IMR-90 (cell line): ENCODE measurements at regions not wholly inside any gene's neighbourhood (a gene's known extent, or its start where the extent isn't known, plus 50 kb on each side); places are given as distances from the start of the nearest gene placed in this dataset.

Experiments used
- ATAC-seq: fragments of 200-7000 bp; cut with Tn5 transposase; 2 replicates; pipeline ENCODE4 v1.9.1; 2020; ENCODE audit warnings: low read depth, mild to moderate bottlenecking, moderate library complexity
- BruUV-seq: library from RNA; stranded (reverse); fragments of 400-500 nt; replicated peaks from 2 replicates; lab custom pipeline; 2021; lab: Mats Ljungman, UMichigan
- CTCF ChIA-PET: fragments of 300-600 bp; formaldehyde crosslinking; extraction: SDS; loops from one replicate; lab custom pipeline; 2021; ENCODE audit warnings: antibody characterized with exemption; lab: Yijun Ruan, JAX
- POLR2A ChIA-PET: fragments of 300-600 bp; sonication (Branson Sonifier 250); formaldehyde crosslinking; loops from one replicate; lab custom pipeline; 2022; ENCODE audit warnings: antibody characterized with exemption; ENCODE audit not compliant: unreplicated experiment; lab: Charles Lee
- DNase-seq: peaks from one replicate; pipeline ENCODE4 v3.0.0; 2013
- H2AFZ ChIP-seq: replicated peaks from 2 replicates; pipeline ENCODE3; 2013; ENCODE audit warnings: low read length, mild to moderate bottlenecking; ENCODE audit not compliant: poor library complexity
- H2AK5ac ChIP-seq: 2 replicates; pipeline ENCODE4 v1.6.1; 2013; ENCODE audit warnings: low read depth, low read length, inconsistent platforms
- H2AK9ac ChIP-seq: replicated peaks from 2 replicates; pipeline ENCODE3; 2013; ENCODE audit warnings: mild to moderate bottlenecking, low read depth, low read length, moderate library complexity; ENCODE audit not compliant: poor library complexity
- H2BK120ac ChIP-seq: 2 replicates; pipeline ENCODE4 v1.6.1; 2013; ENCODE audit warnings: low read depth, low read length, inconsistent platforms
- H2BK15ac ChIP-seq: 3 replicates; pipeline ENCODE4 v1.6.1; 2013; ENCODE audit warnings: low read depth, low read length, inconsistent platforms
- H2BK20ac ChIP-seq: 2 replicates; pipeline ENCODE4 v1.6.1; 2013; ENCODE audit warnings: low read depth, mild to moderate bottlenecking, inconsistent platforms, low read length, moderate library complexity
- H2BK5ac ChIP-seq: 2 replicates; pipeline ENCODE4 v1.6.1; 2013; ENCODE audit warnings: mild to moderate bottlenecking, low read depth, low read length, inconsistent platforms; ENCODE audit not compliant: poor library complexity, severe bottlenecking
- H3K14ac ChIP-seq: replicated peaks from 2 replicates; pipeline ENCODE4 v1.6.1; 2013; ENCODE audit warnings: low read depth, low read length, inconsistent platforms
- H3K18ac ChIP-seq: 2 replicates; pipeline ENCODE4 v1.6.1; 2013; ENCODE audit warnings: low read depth, low read length, control low read depth
- H3K23ac ChIP-seq: 2 replicates; pipeline ENCODE4 v1.6.1; 2013; ENCODE audit warnings: low read depth, low read length, inconsistent platforms
- H3K27ac ChIP-seq: 2 replicates; pipeline ENCODE4 v1.5.1; 2013; ENCODE audit warnings: mild to moderate bottlenecking, control low read depth, low read length; ENCODE audit not compliant: insufficient read depth
- H3K27me3 ChIP-seq: 2 replicates; pipeline ENCODE4 v1.6.1; 2013; ENCODE audit warnings: low read length; ENCODE audit not compliant: control insufficient read depth, insufficient read depth
- H3K36me3 ChIP-seq: 2 replicates; pipeline ENCODE4 v1.6.1; 2013; ENCODE audit warnings: low read length, mixed read lengths; ENCODE audit not compliant: control insufficient read depth, insufficient read depth
- H3K4ac ChIP-seq: 2 replicates; pipeline ENCODE4 v1.6.1; 2013; ENCODE audit warnings: low read depth, low read length, inconsistent platforms
- H3K4me1 ChIP-seq: 2 replicates; pipeline ENCODE4 v1.6.1; 2013; ENCODE audit warnings: low read length, mixed read lengths; ENCODE audit not compliant: control insufficient read depth, insufficient read depth
- H3K4me2 ChIP-seq: 2 replicates; pipeline ENCODE4 v1.6.1; 2013; ENCODE audit warnings: low read depth, mild to moderate bottlenecking, control low read depth, low read length, moderate library complexity
- H3K4me3 ChIP-seq: 2 replicates; pipeline ENCODE4 v1.5.1; 2013; ENCODE audit warnings: low read depth, mild to moderate bottlenecking, control low read depth, low read length, moderate library complexity; ENCODE audit not compliant: insufficient read depth
- H3K56ac ChIP-seq: 2 replicates; pipeline ENCODE4 v1.6.1; 2013; ENCODE audit warnings: low read length, inconsistent platforms; ENCODE audit not compliant: insufficient read depth; ENCODE audit errors: extremely low read depth
- H3K79me1 ChIP-seq, 2 experiments: 2 replicates each; pipeline ENCODE4 v1.6.1; 2013; ENCODE audit warnings: low read length in 2 of 2, inconsistent platforms in 1 of 2, low read depth in 1 of 2
- H3K9ac ChIP-seq: 2 replicates; pipeline ENCODE4 v1.6.1; 2013; ENCODE audit warnings: low read depth, low read length, control low read depth
- H3K9me1 ChIP-seq: 2 replicates; pipeline ENCODE4 v1.6.1; 2013; ENCODE audit warnings: low read length, inconsistent platforms; ENCODE audit not compliant: insufficient read depth
- H3K9me3 ChIP-seq: 2 replicates; pipeline ENCODE4 v1.6.1; 2013; ENCODE audit warnings: low read length; ENCODE audit not compliant: control insufficient read depth, insufficient read depth
- H4K20me1 ChIP-seq: 2 replicates; pipeline ENCODE4 v1.6.1; 2013; ENCODE audit warnings: low read length, inconsistent platforms; ENCODE audit not compliant: insufficient read depth
- H4K5ac ChIP-seq: 2 replicates; pipeline ENCODE4 v1.6.1; 2013; ENCODE audit warnings: mild to moderate bottlenecking, low read depth, low read length, control low read depth
- H4K8ac ChIP-seq, 2 experiments: 2 replicates each; pipeline ENCODE4 v1.6.1; 2013; ENCODE audit warnings: low read depth in 2 of 2, low read length in 2 of 2, control low read depth in 1 of 2, inconsistent platforms in 1 of 2
- H4K91ac ChIP-seq: 2 replicates; pipeline ENCODE4 v1.6.1; 2013; ENCODE audit warnings: low read depth, low read length, inconsistent platforms; ENCODE audit not compliant: insufficient read depth
- BHLHE40 ChIP-seq: fragments of 150-350 bp; IDR thresholded peaks from 2 replicates; pipeline ENCODE4 v1.6.1; 2016; ENCODE audit warnings: mild to moderate bottlenecking, low read depth, low read length
- CEBPB ChIP-seq: IDR thresholded peaks from 2 replicates; pipeline ENCODE4 v1.6.1; 2012; ENCODE audit warnings: low read depth, low read length, improper control_type of control experiment
- CHD1 ChIP-seq: IDR thresholded peaks from 2 replicates; pipeline ENCODE4 v1.6.1; 2012; ENCODE audit warnings: low read depth, low read length, improper control_type of control experiment
- FOS ChIP-seq: fragments of 150-350 bp; IDR thresholded peaks from 2 replicates; pipeline ENCODE4 v1.6.1; 2016; ENCODE audit warnings: low read depth, low read length
- MAFK ChIP-seq: IDR thresholded peaks from 2 replicates; pipeline ENCODE4 v1.6.1; 2012; ENCODE audit warnings: low read depth, low read length, improper control_type of control experiment
- MAZ ChIP-seq: IDR thresholded peaks from 2 replicates; pipeline ENCODE4 v1.6.1; 2012; ENCODE audit warnings: low read depth, mild to moderate bottlenecking, low read length, improper control_type of control experiment, moderate library complexity, borderline replicate concordance
- MXI1 ChIP-seq: IDR thresholded peaks from 2 replicates; pipeline ENCODE4 v1.6.1; 2012; ENCODE audit warnings: low read depth, mild to moderate bottlenecking, low read length, moderate library complexity, borderline replicate concordance
- NFE2L2 ChIP-seq: fragments of 150-350 bp; IDR thresholded peaks from 2 replicates; pipeline ENCODE4 v1.6.1; 2016; ENCODE audit warnings: low read depth, mild to moderate bottlenecking, low read length
- POLR2A ChIP-seq: IDR thresholded peaks from 2 replicates; pipeline ENCODE4 v1.6.1; 2012; ENCODE audit warnings: mild to moderate bottlenecking, low read depth, low read length
- RCOR1 ChIP-seq: IDR thresholded peaks from 2 replicates; pipeline ENCODE4 v1.6.1; 2012; ENCODE audit warnings: mild to moderate bottlenecking, low read length, improper control_type of control experiment; ENCODE audit not compliant: insufficient replicate concordance
- RFX5 ChIP-seq: IDR thresholded peaks from 2 replicates; pipeline ENCODE4 v1.8.0; 2012; ENCODE audit warnings: low read depth, mild to moderate bottlenecking, low read length, moderate library complexity
- SMC3 ChIP-seq: fragments of 150-350 bp; IDR thresholded peaks from 2 replicates; pipeline ENCODE4 v1.6.1; 2016; ENCODE audit warnings: low read depth, mild to moderate bottlenecking, antibody characterized with exemption, low read length, moderate library complexity
- WGBS, 2 experiments: methylation state at CpG; one replicate each; pipeline versions ENCODE4 v1.1.5 to v1.1.7; 2013; ENCODE audit warnings: missing lambda C conversion rate in 2 of 2; ENCODE audit not compliant: insufficient read length in 1 of 2; ENCODE audit errors: extremely low coverage in 2 of 2; 5-methylcytosine and 5-hydroxymethylcytosine counted together
- dilution Hi-C: fragments of 300-500 bp; cut with HindIII; formaldehyde crosslinking; loops from one replicate; pipeline ENCODE4 v1.14.3; 2018; ENCODE audit warnings: low sequenced_read_pairs; ENCODE audit not compliant: unreplicated experiment
- in situ Hi-C: fragments of 300-500 bp; cut with MboI; formaldehyde crosslinking; loops from 3 replicates; pipeline ENCODE4 v1.14.3; 2019; ENCODE audit warnings: low sequenced_read_pairs, inconsistent platforms, mixed read lengths
- intact Hi-C: fragments of 100-400 bp; cut with micrococcal nuclease; formaldehyde crosslinking; loops from 2 replicates; pipeline ENCODE4 v1.10.0; 2022
- TF ChIP-seq, protein P1 (sequence below): fragments of 150-350 bp; IDR thresholded peaks from 2 replicates; pipeline ENCODE4 v1.6.1; 2017; ENCODE audit warnings: mild to moderate bottlenecking, antibody characterized with exemption, low read length, low read depth
- TF ChIP-seq, protein P2 (sequence below): fragments of 150-350 bp; IDR thresholded peaks from 2 replicates; pipeline ENCODE4 v1.6.1; 2016; ENCODE audit warnings: low read depth, mild to moderate bottlenecking, low read length, moderate library complexity, borderline replicate concordance
- TF ChIP-seq, protein P3 (sequence below): conservative IDR thresholded peaks from 2 replicates; pipeline ENCODE4 v1.5.1; 2012; ENCODE audit warnings: mild to moderate bottlenecking, low read depth, low read length, improper control_type of control experiment

DNA sequence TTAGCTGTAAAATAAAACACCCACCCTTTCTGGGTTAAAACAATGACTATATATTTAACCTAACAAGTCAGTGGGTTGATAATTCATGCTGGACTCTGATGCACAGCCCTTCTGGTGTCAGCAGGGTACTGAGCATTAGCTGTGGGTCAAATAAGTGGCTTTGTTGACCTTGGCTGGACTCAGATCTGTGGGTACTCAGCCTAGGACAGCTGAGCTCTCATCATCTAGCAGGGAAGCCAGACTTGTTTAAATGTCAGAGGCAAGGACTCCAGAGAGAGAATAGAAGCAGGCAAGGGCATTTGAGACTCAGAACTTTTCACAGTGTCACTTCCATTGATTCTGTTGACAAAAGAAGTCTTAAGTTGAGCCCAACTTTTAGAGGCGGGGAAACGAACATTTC is 1063.8 kb upstream of the CDH8 start:
- Histone ChIP-seq H4K5ac (no peak overlapping the region), H3K4me1 (no peaks in the 10 kb centered on the region), H3K56ac (no peak overlapping the region), H2BK5ac (no peak overlapping the region), H4K91ac (no peak overlapping the region), H3K4me2 (no peak overlapping the region), H3K18ac (no peak overlapping the region), H4K8ac (no peak overlapping the region), H2BK120ac (no peak overlapping the region), H3K9me3 (peaks cover 9% of the 10 kb centered on the region), H3K79me1 (no peaks in the 10 kb centered on the region), H3K9me1 (no peaks in the 10 kb centered on the region), H2AK9ac (no peak overlapping the region), H4K20me1 (no peaks in the 10 kb centered on the region), H3K9ac (no peak overlapping the region), H3K36me3 (no peaks in the 10 kb centered on the region), H2AFZ (no peak overlapping the region), H3K27me3 (no peaks in the 10 kb centered on the region), H3K27ac (no peak overlapping the region), H3K23ac (no peak overlapping the region), H2BK15ac (no peak overlapping the region), H2BK20ac (no peak overlapping the region), H3K4me3 (no peak overlapping the region), H3K4ac (no peak overlapping the region), H3K14ac (no peak overlapping the region), H2AK5ac (no peak overlapping the region)
- no TSS peak for BruUV-seq
- dilution Hi-C loops, result no loop called here
- WGBS, 2 experiments, result no CpG with 5 or more reads among the region's 2 CpGs
- ATAC-seq (no peak), DNase-seq (no peak)
- ChIA-PET CTCF (no interaction called here), POLR2A (no interaction called here)
- intact Hi-C loops, result no loop called here
- in situ Hi-C loops, result no loop called here
- TF ChIP-seq MXI1 (no peak), RFX5 (no peak), CHD1 (no peak), FOS (no peak), POLR2A (no peak), BHLHE40 (no peak), MAZ (no peak), NFE2L2 (no peak), MAFK (no peak), SMC3 (no peak), RCOR1 (no peak), CEBPB (no peak)
- TF ChIP-seq, protein P1, sequence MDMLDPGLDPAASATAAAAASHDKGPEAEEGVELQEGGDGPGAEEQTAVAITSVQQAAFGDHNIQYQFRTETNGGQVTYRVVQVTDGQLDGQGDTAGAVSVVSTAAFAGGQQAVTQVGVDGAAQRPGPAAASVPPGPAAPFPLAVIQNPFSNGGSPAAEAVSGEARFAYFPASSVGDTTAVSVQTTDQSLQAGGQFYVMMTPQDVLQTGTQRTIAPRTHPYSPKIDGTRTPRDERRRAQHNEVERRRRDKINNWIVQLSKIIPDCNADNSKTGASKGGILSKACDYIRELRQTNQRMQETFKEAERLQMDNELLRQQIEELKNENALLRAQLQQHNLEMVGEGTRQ, result no peak
- TF ChIP-seq, protein P2, sequence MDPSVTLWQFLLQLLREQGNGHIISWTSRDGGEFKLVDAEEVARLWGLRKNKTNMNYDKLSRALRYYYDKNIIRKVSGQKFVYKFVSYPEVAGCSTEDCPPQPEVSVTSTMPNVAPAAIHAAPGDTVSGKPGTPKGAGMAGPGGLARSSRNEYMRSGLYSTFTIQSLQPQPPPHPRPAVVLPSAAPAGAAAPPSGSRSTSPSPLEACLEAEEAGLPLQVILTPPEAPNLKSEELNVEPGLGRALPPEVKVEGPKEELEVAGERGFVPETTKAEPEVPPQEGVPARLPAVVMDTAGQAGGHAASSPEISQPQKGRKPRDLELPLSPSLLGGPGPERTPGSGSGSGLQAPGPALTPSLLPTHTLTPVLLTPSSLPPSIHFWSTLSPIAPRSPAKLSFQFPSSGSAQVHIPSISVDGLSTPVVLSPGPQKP, result no peak
- TF ChIP-seq, protein P3, sequence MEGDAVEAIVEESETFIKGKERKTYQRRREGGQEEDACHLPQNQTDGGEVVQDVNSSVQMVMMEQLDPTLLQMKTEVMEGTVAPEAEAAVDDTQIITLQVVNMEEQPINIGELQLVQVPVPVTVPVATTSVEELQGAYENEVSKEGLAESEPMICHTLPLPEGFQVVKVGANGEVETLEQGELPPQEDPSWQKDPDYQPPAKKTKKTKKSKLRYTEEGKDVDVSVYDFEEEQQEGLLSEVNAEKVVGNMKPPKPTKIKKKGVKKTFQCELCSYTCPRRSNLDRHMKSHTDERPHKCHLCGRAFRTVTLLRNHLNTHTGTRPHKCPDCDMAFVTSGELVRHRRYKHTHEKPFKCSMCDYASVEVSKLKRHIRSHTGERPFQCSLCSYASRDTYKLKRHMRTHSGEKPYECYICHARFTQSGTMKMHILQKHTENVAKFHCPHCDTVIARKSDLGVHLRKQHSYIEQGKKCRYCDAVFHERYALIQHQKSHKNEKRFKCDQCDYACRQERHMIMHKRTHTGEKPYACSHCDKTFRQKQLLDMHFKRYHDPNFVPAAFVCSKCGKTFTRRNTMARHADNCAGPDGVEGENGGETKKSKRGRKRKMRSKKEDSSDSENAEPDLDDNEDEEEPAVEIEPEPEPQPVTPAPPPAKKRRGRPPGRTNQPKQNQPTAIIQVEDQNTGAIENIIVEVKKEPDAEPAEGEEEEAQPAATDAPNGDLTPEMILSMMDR, result no peak
